Natural killer cell (primary cell): ENCODE measurements at regions not wholly inside any gene's neighbourhood (a gene's known extent, or its start where the extent isn't known, plus 50 kb on each side); places are given as distances from the start of the nearest gene placed in this dataset.

ENCODE experiments used
- ATAC-seq, 3 donors: fragments of 150-1000 bp in 2 of 3; fragments of 200-7000 bp in 1 of 3; cut with Tn5 transposase; 1 replicate in 1 of 3; 2 replicates in 2 of 3; pipeline ENCODE4 v1.10.0; 2021; ENCODE audit warnings: mild to moderate bottlenecking in 2 of 3, moderate library complexity in 2 of 3
- DNase-seq, 2 donors: peaks; one replicate each; pipeline versions ENCODE4 v3.0.0 to v3.0.0-alpha.2; 2013 to 2021; ENCODE audit warnings: mixed read lengths in 1 of 2
- H3K27ac ChIP-seq: one replicate; pipeline ENCODE4 v1.5.1; 2013; ENCODE audit warnings: mild to moderate bottlenecking, low read length
- H3K27me3 ChIP-seq: one replicate; pipeline ENCODE4 v1.6.1; 2013; ENCODE audit warnings: low read length; ENCODE audit not compliant: control insufficient read depth, insufficient read depth
- H3K36me3 ChIP-seq: one replicate; pipeline ENCODE4 v1.6.1; 2013; ENCODE audit warnings: low read length; ENCODE audit not compliant: control insufficient read depth, insufficient read depth
- H3K4me1 ChIP-seq: one replicate; pipeline ENCODE4 v1.6.1; 2013; ENCODE audit warnings: low read length; ENCODE audit not compliant: control insufficient read depth, insufficient read depth
- H3K4me3 ChIP-seq: one replicate; pipeline ENCODE4 v1.5.1; 2013; ENCODE audit warnings: low read length
- H3K9me3 ChIP-seq: one replicate; pipeline ENCODE4 v1.6.1; 2013; ENCODE audit warnings: low read length; ENCODE audit not compliant: control insufficient read depth, insufficient read depth
- H3K27ac Mint-ChIP-seq, 2 donors: one replicate each; pipeline ENCODE4 v1.8.0; 2022; ENCODE audit warnings: mild to moderate bottlenecking in 2 of 2, mixed read lengths in 2 of 2, moderate library complexity in 1 of 2
- H3K27me3 Mint-ChIP-seq, 2 donors: one replicate each; pipeline ENCODE4 v1.8.0; 2022; ENCODE audit warnings: low read depth in 2 of 2, mixed read lengths in 2 of 2
- H3K36me3 Mint-ChIP-seq: one replicate; pipeline ENCODE4 v1.8.0; 2022; ENCODE audit warnings: mixed read lengths
- H3K4me1 Mint-ChIP-seq, 2 donors: one replicate each; pipeline ENCODE4 v1.8.0; 2022; ENCODE audit warnings: mixed read lengths in 2 of 2
- H3K4me3 Mint-ChIP-seq: one replicate; pipeline ENCODE4 v1.8.0; 2022; ENCODE audit warnings: mild to moderate bottlenecking, moderate library complexity, mixed read lengths
- H3K9me3 Mint-ChIP-seq, 2 donors: one replicate each; pipeline ENCODE4 v1.8.0; 2022; ENCODE audit warnings: mixed read lengths in 2 of 2
- WGBS: methylation state at CpG from one replicate; pipeline ENCODE4 v1.1.7; 2013; ENCODE audit warnings: missing lambda C conversion rate; ENCODE audit not compliant: insufficient coverage; 5-methylcytosine and 5-hydroxymethylcytosine counted together
- intact Hi-C: fragments of 100-400 bp; cut with micrococcal nuclease; formaldehyde crosslinking; loops from one replicate; pipeline ENCODE4 v1.14.2; 2022
- TF ChIP-seq, protein P1 (sequence below): fragments of 200-600 bp; IDR thresholded peaks from one replicate; pipeline ENCODE4 v1.8.0; 2022; ENCODE audit warnings: antibody characterized with exemption

DNA sequence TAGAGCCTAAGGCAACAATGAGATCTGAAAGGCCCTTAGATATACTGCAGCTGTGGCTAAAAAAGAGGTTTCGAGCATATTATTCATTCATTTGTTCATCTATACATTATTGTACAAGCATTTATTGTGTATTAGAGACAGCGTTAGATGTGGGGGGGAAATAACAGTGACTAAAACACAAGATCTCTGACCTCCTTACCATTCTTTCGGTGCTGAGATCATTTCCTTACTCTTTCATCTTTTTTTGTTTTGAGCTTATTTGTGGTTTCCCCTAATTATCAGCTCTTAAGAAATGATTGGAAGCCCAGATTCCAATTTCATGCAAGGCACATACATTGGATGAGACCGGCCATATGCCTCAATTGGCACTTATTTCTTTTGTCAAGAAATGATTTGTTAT lies 113.2 kb downstream of the SEC61B start:
- no peaks in the 10 kb centered on the region for H3K27me3 ChIP-seq
- H3K27ac ChIP-seq, result no peak overlapping the region
- no peak overlapping the region for H3K4me3 Mint-ChIP-seq
- ATAC-seq, result no peak
- intact Hi-C loops, result no loop called here
- H3K9me3 Mint-ChIP-seq, result no peaks in the 10 kb centered on the region
- WGBS, result 62% methylated on average over 2 of the region's 4 CpGs
- no peaks in the 10 kb centered on the region for H3K9me3 ChIP-seq
- H3K27me3 Mint-ChIP-seq, result peaks cover 8 to 14% of the 10 kb centered on the region in 2 donors
- no peaks in the 10 kb centered on the region for H3K4me1 ChIP-seq
- TF ChIP-seq, protein P1, sequence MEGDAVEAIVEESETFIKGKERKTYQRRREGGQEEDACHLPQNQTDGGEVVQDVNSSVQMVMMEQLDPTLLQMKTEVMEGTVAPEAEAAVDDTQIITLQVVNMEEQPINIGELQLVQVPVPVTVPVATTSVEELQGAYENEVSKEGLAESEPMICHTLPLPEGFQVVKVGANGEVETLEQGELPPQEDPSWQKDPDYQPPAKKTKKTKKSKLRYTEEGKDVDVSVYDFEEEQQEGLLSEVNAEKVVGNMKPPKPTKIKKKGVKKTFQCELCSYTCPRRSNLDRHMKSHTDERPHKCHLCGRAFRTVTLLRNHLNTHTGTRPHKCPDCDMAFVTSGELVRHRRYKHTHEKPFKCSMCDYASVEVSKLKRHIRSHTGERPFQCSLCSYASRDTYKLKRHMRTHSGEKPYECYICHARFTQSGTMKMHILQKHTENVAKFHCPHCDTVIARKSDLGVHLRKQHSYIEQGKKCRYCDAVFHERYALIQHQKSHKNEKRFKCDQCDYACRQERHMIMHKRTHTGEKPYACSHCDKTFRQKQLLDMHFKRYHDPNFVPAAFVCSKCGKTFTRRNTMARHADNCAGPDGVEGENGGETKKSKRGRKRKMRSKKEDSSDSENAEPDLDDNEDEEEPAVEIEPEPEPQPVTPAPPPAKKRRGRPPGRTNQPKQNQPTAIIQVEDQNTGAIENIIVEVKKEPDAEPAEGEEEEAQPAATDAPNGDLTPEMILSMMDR, result no peak
- H3K4me1 Mint-ChIP-seq, result peaks cover 0 to 5% of the 10 kb centered on the region in 2 donors
- no peaks in the 10 kb centered on the region for H3K36me3 Mint-ChIP-seq
- no peaks in the 10 kb centered on the region for H3K36me3 ChIP-seq
- no peak overlapping the region for H3K27ac Mint-ChIP-seq
- no peak overlapping the region for H3K4me3 ChIP-seq
- DNase-seq, result no peak

DNA sequence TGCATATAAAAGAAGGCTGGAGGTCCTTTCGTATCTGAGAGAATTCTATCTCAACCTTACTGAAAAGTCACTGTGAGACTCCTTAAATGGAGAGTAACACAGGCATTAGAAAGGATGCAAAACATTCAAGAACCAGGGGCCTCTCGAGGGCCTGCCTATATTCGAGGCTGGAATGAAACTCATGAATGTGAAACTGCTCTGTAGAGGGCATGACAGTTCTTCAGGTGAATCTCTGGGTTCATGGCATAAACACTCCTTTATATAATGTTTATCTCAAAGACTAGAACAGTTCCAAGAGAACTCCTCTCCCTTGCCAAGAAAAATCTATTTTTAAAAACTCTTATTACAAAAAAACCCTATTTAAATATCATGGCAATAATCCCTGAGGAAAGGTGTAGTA lies 113.9 kb downstream of the SEC61B start:
- ATAC-seq (no peak), DNase-seq (no peak)
- TF ChIP-seq, protein P1, result no peak
- WGBS, result 69% methylated on average over 3 of the region's 3 CpGs
- Histone ChIP-seq H3K9me3 (no peaks in the 10 kb centered on the region), H3K4me3 (no peak overlapping the region), H3K4me1 (no peaks in the 10 kb centered on the region), H3K27me3 (no peaks in the 10 kb centered on the region), H3K27ac (no peak overlapping the region), H3K36me3 (no peaks in the 10 kb centered on the region)
- no peak overlapping the region for H3K4me3 Mint-ChIP-seq
- intact Hi-C loops, result no loop called here
- peaks cover 0 to 5% of the 10 kb centered on the region in 2 donors for H3K4me1 Mint-ChIP-seq
- H3K27me3 Mint-ChIP-seq, result peaks cover 8 to 14% of the 10 kb centered on the region in 2 donors
- H3K27ac Mint-ChIP-seq, result no peak overlapping the region
- H3K36me3 Mint-ChIP-seq, result no peaks in the 10 kb centered on the region
- H3K9me3 Mint-ChIP-seq, result no peaks in the 10 kb centered on the region

DNA sequence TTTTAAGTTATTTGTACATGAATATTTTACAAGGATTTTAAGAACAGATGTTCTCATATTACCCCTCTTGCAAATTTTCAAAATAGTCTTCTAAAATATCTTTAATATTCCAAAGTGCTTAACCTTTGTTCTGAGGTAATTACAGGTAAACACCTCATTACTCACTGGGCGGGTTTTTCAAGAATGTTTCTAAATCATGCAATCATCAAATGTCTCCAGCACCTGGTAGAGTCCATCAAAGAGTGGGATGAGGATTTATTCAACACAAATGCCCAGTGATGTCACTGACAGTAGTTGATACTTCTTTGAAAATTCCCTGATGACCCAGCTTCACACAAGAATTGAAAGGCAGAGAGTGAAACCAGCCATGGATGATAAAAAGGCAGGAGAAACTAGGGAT lies 114.4 kb downstream of the SEC61B start:
- no peak overlapping the region for H3K4me3 Mint-ChIP-seq

DNA sequence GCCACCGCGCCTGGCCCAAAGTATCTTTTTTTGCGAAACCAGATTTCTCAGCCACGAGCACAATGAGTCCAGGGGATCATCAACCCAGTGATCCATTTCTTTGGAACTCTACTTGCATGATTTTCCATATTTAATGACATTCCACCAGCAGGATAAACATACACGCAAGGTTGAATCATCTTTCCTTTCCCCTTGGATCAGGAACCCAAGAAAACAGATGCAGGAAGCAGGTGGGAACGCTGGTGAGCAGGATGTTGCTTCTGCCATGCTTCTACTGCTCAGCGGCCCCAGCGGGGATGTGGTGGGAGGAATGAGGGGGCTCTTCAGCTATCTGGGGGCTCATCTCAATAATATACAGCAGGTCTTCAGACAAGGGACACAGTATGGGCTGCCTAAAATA lies 118.2 kb downstream of the SEC61B start:
- Mint-ChIP-seq H3K27ac (no peak overlapping the region), H3K36me3 (no peaks in the 10 kb centered on the region), H3K27me3 (peaks cover 8 to 15% of the 10 kb centered on the region in 2 donors), H3K4me3 (no peak overlapping the region), H3K9me3 (no peaks in the 10 kb centered on the region), H3K4me1 (peaks cover 0 to 5% of the 10 kb centered on the region in 2 donors)
- no peak overlapping the region for H3K4me3 ChIP-seq
- ATAC-seq, result no peak
- TF ChIP-seq, protein P1, result no peak
- H3K9me3 ChIP-seq, result no peaks in the 10 kb centered on the region
- intact Hi-C loops, result no loop called here
- WGBS, result 92% methylated on average over 8 of the region's 8 CpGs
- DNase-seq, result no peak
- H3K4me1 ChIP-seq, result no peaks in the 10 kb centered on the region
- no peaks in the 10 kb centered on the region for H3K27me3 ChIP-seq
- H3K27ac ChIP-seq, result no peak overlapping the region
- no peaks in the 10 kb centered on the region for H3K36me3 ChIP-seq

More for the DNA sequence above, 114.4 kb downstream of the SEC61B start:
- Mint-ChIP-seq H3K27ac (no peak overlapping the region), H3K27me3 (peaks cover 8 to 18% of the 10 kb centered on the region in 2 donors), H3K9me3 (no peaks in the 10 kb centered on the region), H3K36me3 (no peaks in the 10 kb centered on the region), H3K4me1 (peaks cover 0 to 5% of the 10 kb centered on the region in 2 donors)
- Histone ChIP-seq H3K9me3 (no peaks in the 10 kb centered on the region), H3K27me3 (no peaks in the 10 kb centered on the region), H3K27ac (no peak overlapping the region), H3K36me3 (no peaks in the 10 kb centered on the region), H3K4me3 (no peak overlapping the region), H3K4me1 (no peaks in the 10 kb centered on the region)
- WGBS, result no CpG with 5 or more reads among the region's 1 CpG
- DNase-seq (no peak), ATAC-seq (no peak)
- intact Hi-C loops, result no loop called here
- TF ChIP-seq, protein P1, result no peak
